K562 (cell line): ENCODE measurements at regions not wholly inside any gene's neighbourhood (a gene's known extent, or its start where the extent isn't known, plus 50 kb on each side); places are given as distances from the start of the nearest gene placed in this dataset.

ENCODE experiments used
- ATAC-seq: fragments of 200-7000 bp; cut with Tn5 transposase; 3 replicates; pipeline ENCODE4 v1.9.1; 2020; ENCODE audit warnings: moderate library complexity
- BruUV-seq: library from RNA; stranded (reverse); fragments of 400-500 nt; replicated peaks from 2 replicates; lab custom pipeline; 2021; lab: Mats Ljungman, UMichigan
- CTCF ChIA-PET: fragments of 300-600 bp; formaldehyde crosslinking; extraction: SDS; loops from one replicate; lab custom pipeline; 2021; ENCODE audit warnings: low intra/inter-chr PET ratio; lab: Yijun Ruan, JAX
- POLR2A ChIA-PET: fragments of 300-600, 350-650 bp; sonication (Branson Sonifier 250); formaldehyde crosslinking; extraction: SDS; loops from one replicate; lab custom pipeline; 2021; ENCODE audit warnings: antibody characterized with exemption, inconsistent platforms; lab: Yijun Ruan, JAX
- DNase-seq, 4 experiments: peaks; one replicate each; pipeline versions ENCODE4 v3.0.0 to v3.0.0-alpha.2; 2011 to 2018; ENCODE audit warnings: low spot score in 3 of 4, mixed read lengths in 3 of 4; ENCODE audit errors: extremely low read depth in 1 of 4
- FAIRE-seq: peaks from 2 replicates; lab custom pipeline; 2011; peaks lifted over from hg19 to GRCh38; lab: Jason Lieb, UNC
- H2AFZ ChIP-seq: 2 replicates; pipeline ENCODE4 v1.6.0; 2011; ENCODE audit warnings: low read depth, low read length, control low read depth, inconsistent platforms
- H3K27ac ChIP-seq: fragments of 200-600 bp; 3 replicates; pipeline ENCODE4 v1.8.0; 2011; ENCODE audit warnings: low read depth, mild to moderate bottlenecking, control low read depth, inconsistent platforms, low read length, moderate library complexity, mixed read lengths; ENCODE audit errors: extremely low read depth
- H3K27me3 ChIP-seq, 2 experiments: fragments of 300-600 bp in 1 of 2; 2 replicates in 1 of 2; 3 replicates in 1 of 2; pipeline versions ENCODE4 v1.6.0 to v1.8.0; 2011; ENCODE audit warnings: inconsistent platforms in 2 of 2, low read length in 2 of 2, mild to moderate bottlenecking in 1 of 2, mixed read lengths in 1 of 2, moderate library complexity in 1 of 2; ENCODE audit not compliant: control insufficient read depth in 2 of 2, insufficient read depth in 2 of 2
- H3K36me3 ChIP-seq: fragments of 300-600 bp; 3 replicates; pipeline ENCODE4 v1.8.0; 2011; ENCODE audit warnings: mild to moderate bottlenecking, low read length, inconsistent platforms; ENCODE audit not compliant: control insufficient read depth, insufficient read depth
- H3K4me1 ChIP-seq, 2 experiments: fragments of 200-600 bp in 1 of 2; replicated peaks in 1 of 2; 2 replicates in 1 of 2; 3 replicates in 1 of 2; pipeline versions ENCODE4 v1.5.1 to v1.8.0; 2011; ENCODE audit warnings: inconsistent platforms in 2 of 2, low read length in 2 of 2, mild to moderate bottlenecking in 1 of 2, mixed read lengths in 1 of 2, moderate library complexity in 1 of 2; ENCODE audit not compliant: control insufficient read depth in 2 of 2, insufficient read depth in 2 of 2
- H3K4me2 ChIP-seq: 2 replicates; pipeline ENCODE4 v1.6.1; 2011; ENCODE audit warnings: low read length, control low read depth, inconsistent platforms, mixed read lengths; ENCODE audit not compliant: insufficient read depth
- H3K4me3 ChIP-seq: fragments of 200-600 bp; sonication (generic), shearing (Covaris generic); 2 replicates; pipeline ENCODE4 v1.5.1; 2016; ENCODE audit warnings: control low read depth, inconsistent platforms
- H3K79me2 ChIP-seq: fragments of 200-600 bp; 3 replicates; pipeline ENCODE4 v1.8.0; 2011; ENCODE audit warnings: low read length, inconsistent platforms; ENCODE audit not compliant: control insufficient read depth, insufficient read depth
- H3K9ac ChIP-seq, 2 experiments: 2 replicates each; pipeline versions ENCODE4 v1.6.0 to v1.6.1; 2011; ENCODE audit warnings: low read depth in 2 of 2, low read length in 2 of 2, control low read depth in 1 of 2, inconsistent platforms in 1 of 2, mild to moderate bottlenecking in 1 of 2, mixed read lengths in 1 of 2; ENCODE audit not compliant: insufficient read depth in 1 of 2
- H3K9me1 ChIP-seq: one replicate; pipeline ENCODE4 v1.6.0; 2011; ENCODE audit warnings: inconsistent platforms, mild to moderate bottlenecking, low read length, moderate library complexity; ENCODE audit not compliant: control insufficient read depth, insufficient read depth
- H3K9me3 ChIP-seq: replicated peaks from 2 replicates; pipeline ENCODE4 v1.5.1; 2011; ENCODE audit warnings: low read depth, low read length, inconsistent platforms; ENCODE audit not compliant: control insufficient read depth, insufficient read depth
- H4K20me1 ChIP-seq: replicated peaks from 2 replicates; pipeline ENCODE4 v1.6.1; 2011; ENCODE audit warnings: low read length, inconsistent platforms, mixed read lengths; ENCODE audit not compliant: control insufficient read depth, insufficient read depth
- MECOM ChIP-seq: fragments of 250-450 bp; sonication (Bioruptor Pico); IDR thresholded peaks from 2 replicates; pipeline ENCODE4 v1.8.0; 2022; ENCODE audit warnings: inconsistent platforms
- NCOA6 ChIP-seq: fragments of 450-650 bp; IDR thresholded peaks from 2 replicates; pipeline ENCODE4 v1.6.1; 2017; ENCODE audit warnings: mild to moderate bottlenecking
- PCBP2 ChIP-seq: fragments of 200-400 bp; formaldehyde crosslinking; IDR thresholded peaks from 2 replicates; pipeline ENCODE4 v1.6.1; 2018; ENCODE audit warnings: low read length, low read depth, mild to moderate bottlenecking, moderate library complexity; ENCODE audit not compliant: poor library complexity, severe bottlenecking
- WGBS: fragments of 100-300 bp; shearing (Covaris generic); methylation state at CpG from one replicate; pipeline ENCODE4 v1.1.6; 2016; ENCODE audit warnings: low coverage, mixed read lengths; ENCODE audit not compliant: insufficient coverage; ENCODE audit errors: missing lambda C conversion rate; 5-methylcytosine and 5-hydroxymethylcytosine counted together
- in situ Hi-C: fragments of 300-500 bp; cut with MboI; formaldehyde crosslinking; loops from 4 replicates; pipeline ENCODE4 v1.15.0; 2018; ENCODE audit warnings: inconsistent platforms, mixed read lengths
- intact Hi-C: fragments of 100-400 bp; cut with micrococcal nuclease; formaldehyde crosslinking; loops from 2 replicates; pipeline ENCODE4 v1.14.2; 2022
- TF ChIP-seq, protein P1 (sequence below), 3 experiments: fragments of 200-800 bp in 1 of 3; sonication (Bioruptor generic) in 1 of 3; sonication (generic) in 1 of 3; formaldehyde crosslinking in 1 of 3; IDR thresholded peaks; 2 replicates each; pipeline versions ENCODE4 v1.6.1 to v1.8.0; 2016 to 2022; ENCODE audit warnings: mild to moderate bottlenecking in 2 of 3, missing compliant biosample characterization in 2 of 3, missing genetic modification characterization in 2 of 3, missing genetic modification reagents in 1 of 3
- TF ChIP-seq, protein P2 (sequence below): sonication (generic); formaldehyde crosslinking; IDR thresholded peaks from 2 replicates; pipeline ENCODE4 v1.8.0; 2022; ENCODE audit warnings: missing genetic modification reagents, mild to moderate bottlenecking, borderline replicate concordance

GRCh38 chr16:86774931-86775330 is 196.6 kb downstream of the FOXL1 start:
- 2% methylated on average over 11 of the region's 12 CpGs for WGBS
- ChIA-PET POLR2A (no interaction called here), CTCF (no interaction called here)
- no peaks in the 10 kb centered on the region for H4K20me1 ChIP-seq
- in situ Hi-C loops (no loop called here), intact Hi-C loops (no loop called here)
- BruUV-seq = no TSS peak
- ATAC-seq (no peak), FAIRE-seq (no peak), DNase-seq (no peak)
- H3K9me1 ChIP-seq = no peaks in the 10 kb centered on the region
- no peak overlapping the region for H3K9ac ChIP-seq
- no peaks in the 10 kb centered on the region for H3K9me3 ChIP-seq
- no peaks in the 10 kb centered on the region for H3K79me2 ChIP-seq
- H3K4me1 ChIP-seq = no peaks in the 10 kb centered on the region
- no peaks in the 10 kb centered on the region for H3K36me3 ChIP-seq
- H3K27ac ChIP-seq = no peak overlapping the region
- TF ChIP-seq, protein P1, sequence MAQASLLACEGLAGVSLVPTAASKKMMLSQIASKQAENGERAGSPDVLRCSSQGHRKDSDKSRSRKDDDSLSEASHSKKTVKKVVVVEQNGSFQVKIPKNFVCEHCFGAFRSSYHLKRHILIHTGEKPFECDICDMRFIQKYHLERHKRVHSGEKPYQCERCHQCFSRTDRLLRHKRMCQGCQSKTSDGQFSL (CRISPR knock-in tag; IDR thresholded peaks at IDR 0.05) = no peak
- TF ChIP-seq, protein P1 (tag; IDR thresholded peaks at IDR 0.05) = no peak
- TF ChIP-seq, protein P2, sequence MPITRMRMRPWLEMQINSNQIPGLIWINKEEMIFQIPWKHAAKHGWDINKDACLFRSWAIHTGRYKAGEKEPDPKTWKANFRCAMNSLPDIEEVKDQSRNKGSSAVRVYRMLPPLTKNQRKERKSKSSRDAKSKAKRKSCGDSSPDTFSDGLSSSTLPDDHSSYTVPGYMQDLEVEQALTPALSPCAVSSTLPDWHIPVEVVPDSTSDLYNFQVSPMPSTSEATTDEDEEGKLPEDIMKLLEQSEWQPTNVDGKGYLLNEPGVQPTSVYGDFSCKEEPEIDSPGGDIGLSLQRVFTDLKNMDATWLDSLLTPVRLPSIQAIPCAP (CRISPR knock-in tag) = no peak
- TF ChIP-seq MECOM (CRISPR knock-in tag) (no peak), PCBP2 (no peak), NCOA6 (no peak)
- peaks cover 14 to 65% of the 10 kb centered on the region in 2 experiments; a peak in 4 of 5 replicates for H3K27me3 ChIP-seq
- H3K4me3 ChIP-seq = no peak overlapping the region
- H2AFZ ChIP-seq = no peak overlapping the region
- H3K4me2 ChIP-seq = no peak overlapping the region
